ENCODE measurements at regions not wholly inside any gene's neighbourhood (a gene's known extent, or its start where the extent isn't known, plus 50 kb on each side); places are given as distances from the start of the nearest gene placed in this dataset.

DNA sequence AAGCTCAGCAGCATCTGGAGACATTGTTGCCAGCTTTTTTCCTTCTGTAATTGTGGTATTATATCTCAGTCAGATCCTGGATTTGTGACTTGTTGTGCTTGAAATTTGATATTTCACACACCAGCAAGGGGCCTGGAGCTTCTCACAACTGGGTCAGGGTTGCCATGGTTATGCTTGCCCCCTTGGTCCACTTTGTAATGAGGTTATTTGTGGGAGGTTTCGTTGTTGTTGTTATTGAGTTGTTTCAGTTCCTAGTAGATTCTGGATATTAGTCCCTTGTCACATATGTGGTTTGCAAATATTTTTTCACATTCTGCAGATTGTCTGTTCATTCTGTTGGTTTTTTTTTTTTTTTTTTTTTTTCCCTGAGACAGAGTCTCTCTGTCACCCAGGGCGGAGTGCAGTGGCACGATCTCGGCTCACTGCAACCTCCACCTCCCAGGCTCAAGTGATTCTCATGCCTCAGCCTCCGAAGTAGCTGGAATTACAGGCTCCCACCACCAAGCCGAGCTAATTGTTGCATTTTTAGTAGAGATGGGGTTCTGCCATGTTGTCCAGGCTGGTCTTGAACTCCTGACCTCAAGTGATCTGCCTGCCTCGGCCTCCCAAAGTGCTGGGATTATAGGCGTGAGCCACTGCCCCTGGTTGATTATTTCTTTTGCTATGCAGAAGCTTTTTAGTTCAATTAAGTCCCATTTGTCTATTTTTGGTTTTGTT lies 80.6 kb upstream of the ETV6 start:
- no peak for DNase-seq

DNA sequence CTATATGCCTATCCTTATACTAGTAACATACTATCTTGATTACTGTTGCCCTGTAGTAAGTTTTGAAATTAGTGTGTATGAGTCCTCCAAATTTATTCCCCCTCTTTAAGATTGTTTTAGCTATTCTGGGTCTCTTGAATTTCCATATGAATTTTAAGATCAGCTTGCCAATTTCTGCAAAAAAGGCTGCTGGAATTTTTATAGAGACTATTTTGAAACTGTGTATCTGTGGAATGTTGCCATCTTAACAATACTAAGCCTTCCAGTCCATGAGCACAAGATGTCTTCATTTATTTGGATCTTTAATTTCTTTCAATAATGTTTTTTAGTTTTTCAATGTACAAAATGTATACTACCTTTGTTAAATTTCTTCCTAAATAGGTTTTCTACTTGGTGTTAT lies 79.8 kb upstream of the ETV6 start:
- no peak for DNase-seq

DNA sequence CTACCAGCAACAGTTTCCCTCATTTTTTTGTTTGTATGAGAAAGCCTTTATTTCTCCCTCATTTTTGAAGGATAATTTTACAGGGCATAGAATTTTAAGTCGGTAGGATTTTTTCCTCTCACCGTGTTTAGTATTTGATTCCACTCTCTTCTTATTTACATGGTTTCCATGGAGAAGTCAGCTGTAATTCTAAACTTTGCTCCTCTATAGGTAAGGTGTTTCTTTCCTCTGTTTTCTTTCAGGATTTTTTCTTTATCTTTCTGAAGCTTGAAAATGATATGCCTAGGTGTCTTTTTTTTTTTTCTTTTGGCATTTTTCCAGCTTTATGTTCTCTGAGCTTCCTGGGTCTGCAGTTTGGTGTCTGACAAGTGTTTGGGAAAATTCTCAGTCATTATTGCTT lies 75.6 kb upstream of the ETV6 start:
- DNase-seq: no peak

DNA sequence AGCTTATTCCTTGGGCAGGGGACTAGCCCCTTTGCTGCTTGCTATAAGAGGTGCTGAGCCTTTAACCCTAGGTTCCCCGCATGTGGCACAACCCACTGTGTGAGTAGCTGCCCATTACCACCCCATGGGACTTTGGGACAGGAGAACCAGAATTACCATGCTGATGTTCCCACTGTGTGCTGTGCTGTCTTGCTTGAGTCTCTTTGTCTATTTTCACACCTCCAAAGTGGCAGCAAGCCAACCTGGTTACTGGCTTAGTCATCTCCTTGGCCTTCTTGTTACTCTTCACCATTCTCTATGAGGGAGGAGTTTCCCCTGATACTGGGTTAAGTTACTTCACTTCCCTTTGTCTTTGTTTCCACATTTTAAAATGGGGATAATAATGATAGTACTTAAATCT lies 73.4 kb upstream of the ETV6 start:
- no peak for DNase-seq

DNA sequence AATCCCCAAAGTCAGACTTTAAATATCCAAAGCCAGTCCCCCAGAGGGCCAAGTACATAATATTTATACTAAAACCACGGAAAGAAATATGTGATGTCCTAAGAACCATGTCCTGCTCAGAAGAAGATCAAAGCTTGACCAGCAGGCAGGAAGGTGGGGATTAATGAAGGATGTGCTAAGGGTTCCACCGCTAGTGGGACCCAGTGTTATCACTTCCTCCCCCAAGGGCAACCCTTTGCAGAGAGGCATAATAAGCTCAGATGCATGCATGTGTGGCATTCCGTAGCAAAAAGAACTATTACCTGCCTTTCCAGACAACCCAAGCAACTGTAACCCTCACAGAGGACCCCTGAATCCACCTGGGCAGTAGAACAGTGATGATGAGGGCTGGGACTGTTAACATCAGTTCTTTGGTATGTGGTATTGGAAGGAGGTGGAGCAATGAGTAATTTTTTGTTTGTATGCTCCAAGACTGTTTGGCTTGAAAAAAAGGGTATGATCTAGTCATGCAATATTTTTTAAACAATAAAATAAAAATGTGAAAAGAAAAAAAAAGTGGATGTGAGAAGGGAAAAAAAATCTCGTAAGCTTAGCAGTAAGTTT lies 71.7 kb upstream of the ETV6 start:
- no peak for DNase-seq

DNA sequence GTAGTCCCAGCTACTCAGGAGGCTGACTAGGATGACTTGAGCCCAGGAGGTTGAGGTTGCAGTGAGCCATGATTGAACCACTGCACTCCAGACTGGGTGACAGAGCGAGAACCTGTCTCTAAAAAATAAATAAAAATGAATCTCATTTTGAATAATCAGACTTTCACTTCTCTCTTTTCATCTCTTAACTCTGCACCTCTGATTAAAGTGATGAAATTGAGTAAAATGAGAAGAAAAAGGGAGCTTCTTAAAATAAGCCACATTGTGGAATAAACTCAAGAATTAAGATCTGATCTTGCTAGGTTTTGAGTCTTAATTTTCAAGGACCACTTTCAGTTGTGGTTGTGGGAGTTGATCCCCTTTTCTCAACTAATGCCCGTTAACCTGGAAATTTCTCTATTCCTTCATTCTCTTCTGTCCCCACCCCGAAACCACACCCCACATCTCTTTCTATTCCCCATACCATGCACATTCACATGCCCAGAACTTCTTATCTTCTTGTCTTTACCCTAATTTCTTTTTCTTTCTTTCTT lies 70.9 kb upstream of the ETV6 start:
- no peak for DNase-seq

DNA sequence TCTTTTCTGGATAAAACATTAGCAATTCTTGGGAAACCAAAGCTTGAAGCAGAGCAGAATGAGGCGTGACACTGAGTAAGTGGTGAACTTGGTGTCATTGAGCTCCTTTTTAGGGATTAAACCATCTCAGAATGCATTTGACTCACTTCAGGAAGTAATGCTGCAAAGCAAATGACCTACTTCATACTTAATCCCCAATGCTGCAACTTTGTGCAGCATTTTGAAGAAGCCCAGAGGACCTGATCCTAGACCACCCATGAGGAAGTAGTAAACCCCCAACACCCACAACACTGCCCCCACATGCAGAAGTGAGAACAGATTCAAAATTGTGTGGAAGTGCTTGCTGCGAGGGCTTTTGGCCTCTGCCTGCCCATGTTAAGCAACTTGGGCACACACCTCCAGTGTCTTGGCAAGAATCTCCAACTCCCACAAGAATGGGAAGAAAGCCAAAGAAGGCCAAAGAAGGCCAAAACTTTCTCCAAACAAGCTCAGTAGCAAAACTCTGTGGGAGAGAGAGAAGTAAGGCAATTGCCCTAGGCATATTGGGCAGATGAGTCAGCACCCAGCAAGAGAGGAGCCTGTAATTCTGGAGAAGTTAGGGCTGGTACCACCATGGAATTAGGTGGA lies 69.2 kb upstream of the ETV6 start:
- DNase-seq: no peak

DNA sequence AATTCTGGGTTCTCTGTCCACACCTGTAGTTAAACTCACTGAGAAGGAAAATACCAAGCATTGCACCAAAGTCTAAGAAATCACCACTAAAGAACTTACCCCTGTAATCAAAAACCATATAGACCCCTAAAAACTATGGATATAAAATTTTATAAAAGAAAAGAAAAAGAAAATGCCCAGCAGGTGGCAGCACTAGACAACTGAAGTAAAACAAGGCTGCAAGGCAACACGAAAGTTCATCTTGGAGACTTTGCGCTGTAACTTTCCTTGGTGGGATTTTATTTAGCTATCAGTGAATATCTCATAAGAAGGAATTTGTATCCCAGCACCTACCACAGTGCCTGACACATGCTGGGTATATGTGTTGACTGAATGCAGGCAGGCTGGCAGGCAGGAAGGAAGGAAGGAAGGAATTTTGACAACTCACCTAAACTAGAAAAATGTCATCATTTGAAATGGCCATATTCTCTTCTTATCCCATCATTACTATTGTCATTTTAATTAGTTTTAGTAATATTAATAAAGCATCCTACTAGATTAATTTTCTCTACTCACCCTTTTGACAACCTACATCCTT lies 68.2 kb upstream of the ETV6 start:
- peak; percentile 4 to 56 (median 31) for DNase-seq

DNA sequence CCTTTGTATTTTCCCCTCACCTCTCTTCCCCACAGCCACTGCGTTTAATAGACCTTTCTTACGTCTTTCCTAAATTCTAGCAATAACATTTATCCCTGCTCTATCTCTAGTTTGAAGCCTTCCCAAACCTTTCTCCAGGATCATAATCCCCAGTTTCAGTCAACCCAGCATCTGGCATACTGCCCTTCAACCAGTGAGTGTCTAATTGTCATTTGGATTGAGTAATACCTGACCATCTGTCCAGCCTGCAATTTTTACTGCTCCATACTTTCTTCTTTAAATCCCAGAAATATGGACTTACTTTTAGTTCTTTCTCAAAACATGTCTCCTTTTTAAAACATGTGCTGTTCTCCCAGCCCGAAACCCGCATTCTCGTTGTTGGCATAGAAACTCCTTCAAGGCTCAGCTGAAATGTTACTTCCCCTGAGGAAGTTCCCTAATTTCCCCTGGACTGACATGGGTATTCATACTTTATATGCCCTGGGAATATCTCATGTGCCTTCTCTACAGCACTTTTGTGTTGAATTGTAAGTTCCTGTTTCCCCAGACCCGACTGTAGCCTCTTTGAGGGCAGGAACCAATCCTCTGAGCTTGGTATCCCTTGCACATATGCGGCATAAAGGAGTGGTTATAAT lies 65.1 kb upstream of the ETV6 start:
- no peak for DNase-seq

DNA sequence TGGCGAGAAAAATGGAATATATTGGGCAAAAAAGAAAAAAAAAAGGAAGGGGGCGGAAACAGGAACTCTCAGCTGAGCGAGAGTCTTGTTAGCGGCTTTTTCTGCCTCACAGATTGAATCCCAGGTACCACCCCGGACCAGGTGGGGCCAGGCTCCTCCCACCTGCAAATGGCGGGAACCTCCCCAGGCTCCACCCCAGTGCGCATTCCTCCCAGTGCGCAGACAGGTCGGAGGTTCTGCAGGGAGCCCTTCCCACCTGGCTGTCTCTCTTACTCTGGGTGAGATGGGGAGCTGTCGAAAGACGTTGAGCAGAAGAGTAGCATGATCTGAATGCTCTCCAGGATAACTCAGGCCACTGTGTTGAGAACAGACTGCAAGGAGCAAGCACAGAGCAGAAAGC lies 57.0 kb upstream of the ETV6 start:
- DNase-seq: no peak

DNA sequence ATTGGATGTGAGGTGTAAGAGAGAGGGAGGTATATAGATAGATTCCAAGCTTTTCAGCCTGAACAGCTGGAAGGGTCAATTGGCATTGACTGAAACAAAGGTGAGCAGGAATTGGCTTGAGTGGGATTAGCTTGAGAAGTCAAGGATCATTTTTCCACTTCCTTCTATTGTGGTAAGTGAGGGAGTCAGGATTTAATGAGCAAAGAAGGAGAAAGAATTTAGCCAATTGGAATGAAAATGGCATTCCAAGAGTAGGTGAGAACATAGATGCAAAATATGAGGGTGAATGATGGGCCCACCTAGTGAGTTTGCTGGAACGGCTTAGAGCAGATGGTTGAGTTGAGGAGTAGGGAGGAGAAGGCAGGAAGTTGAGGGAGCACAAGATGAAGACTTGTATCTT lies 56.5 kb upstream of the ETV6 start:
- no peak for DNase-seq

DNA sequence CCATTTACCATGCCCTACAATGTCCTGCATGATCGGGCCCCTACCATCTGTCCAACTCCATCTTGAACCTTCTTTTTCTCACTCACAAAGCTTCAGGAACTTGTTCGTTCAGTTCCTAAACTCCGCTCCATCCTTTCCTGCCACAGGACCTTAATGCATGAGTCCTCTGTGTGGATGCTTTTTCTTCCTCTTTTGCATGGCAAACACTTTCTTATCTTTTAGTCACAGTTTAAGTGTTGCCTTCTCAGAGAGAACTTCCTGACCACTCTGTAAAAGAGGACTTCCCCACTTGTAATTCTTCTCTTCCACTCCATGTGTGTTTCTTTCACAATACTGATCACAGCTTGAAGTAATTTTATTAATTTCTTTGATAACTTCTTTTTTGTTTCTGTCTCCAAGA lies 54.4 kb upstream of the ETV6 start:
- DNase-seq: no peak

DNA sequence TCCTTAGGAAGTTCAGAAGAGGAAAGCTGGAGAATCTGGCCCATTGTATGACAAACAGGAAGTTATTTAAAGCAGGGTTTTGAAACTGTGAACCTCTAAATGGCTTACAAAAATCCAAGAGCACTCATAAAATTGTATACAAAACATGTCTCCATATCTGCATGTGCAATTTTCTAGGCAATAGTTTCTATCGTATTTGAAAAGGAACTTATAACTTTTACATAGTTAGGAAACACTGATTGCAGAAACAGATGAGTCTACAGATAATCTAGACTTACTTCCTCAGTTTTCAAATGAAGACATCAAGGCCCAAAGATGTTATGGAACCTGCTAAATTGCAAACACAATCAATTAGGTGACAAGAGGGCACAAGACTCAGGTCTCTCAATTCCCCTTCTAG lies 53.3 kb upstream of the ETV6 start:
- no peak for DNase-seq

DNA sequence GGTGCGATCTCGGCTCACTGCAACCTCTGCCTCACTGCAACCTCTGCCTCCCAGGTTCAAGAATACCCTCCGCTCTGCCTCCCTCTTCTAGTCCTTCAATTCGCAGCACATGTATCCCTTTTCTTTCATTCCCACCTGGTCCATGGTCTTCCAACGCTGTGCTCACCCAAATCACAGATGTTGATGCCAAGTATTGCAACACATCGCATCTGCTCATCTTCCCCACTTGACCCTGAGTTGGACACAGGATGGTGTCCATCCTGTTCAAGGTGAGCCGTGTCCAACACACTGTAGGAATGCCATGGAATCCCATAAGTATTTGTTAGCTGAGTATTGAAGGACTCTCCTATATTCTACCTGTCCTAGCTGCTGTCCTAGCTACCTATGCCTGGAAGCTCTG lies 50.6 kb upstream of the ETV6 start:
- DNase-seq: no peak
